ENCODE measurements at regions not wholly inside any gene's neighbourhood (a gene's known extent, or its start where the extent isn't known, plus 50 kb on each side); places are given as distances from the start of the nearest gene placed in this dataset.

- no peak for DNase-seq (ENCODE audit: low read depth, low spot score)
- dilution Hi-C loops (cut with MboI; ENCODE audit: extremely low pct_ligation_motif_present, low sequenced_read_pairs) = no loop called here
- Histone ChIP-seq H4K20me1 (ENCODE audit: control insufficient read depth, extremely low read depth, insufficient read depth, low read length) (no peaks in the 10 kb centered on the region), H3K27ac (ENCODE audit: control insufficient read depth, insufficient read depth, low read length) (no peak overlapping the region), H2AFZ (ENCODE audit: control insufficient read depth, low read length) (no peak overlapping the region), H3K79me2 (ENCODE audit: control insufficient read depth, insufficient read depth, low read length) (no peaks in the 10 kb centered on the region), H3K9me3 (ENCODE audit: control insufficient read depth, low read depth, low read length) (peaks cover 5% of the 10 kb centered on the region), H3K27me3 (ENCODE audit: control insufficient read depth, extremely low read depth, insufficient read depth, low read length) (peaks cover 13% of the 10 kb centered on the region), H3K9ac (ENCODE audit: control insufficient read depth, extremely low read depth, insufficient read depth, low read length) (no peak overlapping the region), H3K36me3 (ENCODE audit: control insufficient read depth in 2 of 2, extremely low read depth in 1 of 2, insufficient read depth in 2 of 2, low read length in 2 of 2) (no peaks in the 10 kb centered on the region), H3K4me2 (ENCODE audit: control insufficient read depth, extremely low read depth, insufficient read depth, low read depth, low read length) (no peak overlapping the region), H3K9me1 (ENCODE audit: control insufficient read depth, extremely low read depth, insufficient read depth, low read length) (no peaks in the 10 kb centered on the region), H3K4me1 (ENCODE audit: control insufficient read depth, extremely low read depth, insufficient read depth, low read length) (no peaks in the 10 kb centered on the region), H3K4me3 (ENCODE audit: control insufficient read depth in 2 of 3, extremely low read depth in 1 of 3, insufficient read depth in 2 of 3, low read depth in 1 of 3, low read length in 3 of 3) (no peak overlapping the region)
- TF ChIP-seq CTCF (optimal IDR thresholded peaks at IDR 0.05 in 1 of 3, IDR thresholded peaks at IDR 0.05 in 1 of 3, conservative IDR thresholded peaks at IDR 0.05 in 1 of 3; ENCODE audit: extremely low read depth in 1 of 3, insufficient read depth in 2 of 3, low read length in 3 of 3) (no peak), EZH2 (IDR thresholded peaks at IDR 0.05; ENCODE audit: low read length) (no peak)
- no peak for FAIRE-seq
Measured at GRCh38 chr12:124094188-124094587, 121.2 kb downstream of the ZNF664 start.

GRCh38 chr12:124094733-124095132, 121.7 kb downstream of the ZNF664 start:
- Histone ChIP-seq H3K9me3 (ENCODE audit: control insufficient read depth, low read depth, low read length) (peaks cover 5% of the 10 kb centered on the region), H4K20me1 (ENCODE audit: control insufficient read depth, extremely low read depth, insufficient read depth, low read length) (no peaks in the 10 kb centered on the region), H3K36me3 (ENCODE audit: control insufficient read depth in 2 of 2, extremely low read depth in 1 of 2, insufficient read depth in 2 of 2, low read length in 2 of 2) (no peaks in the 10 kb centered on the region), H3K4me2 (ENCODE audit: control insufficient read depth, extremely low read depth, insufficient read depth, low read depth, low read length) (no peak overlapping the region), H3K9me1 (ENCODE audit: control insufficient read depth, extremely low read depth, insufficient read depth, low read length) (no peaks in the 10 kb centered on the region), H3K27ac (ENCODE audit: control insufficient read depth, insufficient read depth, low read length) (no peak overlapping the region), H3K4me1 (ENCODE audit: control insufficient read depth, extremely low read depth, insufficient read depth, low read length) (no peaks in the 10 kb centered on the region), H3K79me2 (ENCODE audit: control insufficient read depth, insufficient read depth, low read length) (no peaks in the 10 kb centered on the region), H2AFZ (ENCODE audit: control insufficient read depth, low read length) (no peak overlapping the region), H3K4me3 (ENCODE audit: control insufficient read depth in 2 of 3, extremely low read depth in 1 of 3, insufficient read depth in 2 of 3, low read depth in 1 of 3, low read length in 3 of 3) (no peak overlapping the region), H3K9ac (ENCODE audit: control insufficient read depth, extremely low read depth, insufficient read depth, low read length) (no peak overlapping the region), H3K27me3 (ENCODE audit: control insufficient read depth, extremely low read depth, insufficient read depth, low read length) (peaks cover 13% of the 10 kb centered on the region)
- FAIRE-seq (no peak), DNase-seq (ENCODE audit: low read depth, low spot score) (no peak)
- dilution Hi-C loops (cut with MboI; ENCODE audit: extremely low pct_ligation_motif_present, low sequenced_read_pairs) = no loop called here
- TF ChIP-seq CTCF (optimal IDR thresholded peaks at IDR 0.05 in 1 of 3, IDR thresholded peaks at IDR 0.05 in 1 of 3, conservative IDR thresholded peaks at IDR 0.05 in 1 of 3; ENCODE audit: extremely low read depth in 1 of 3, insufficient read depth in 2 of 3, low read length in 3 of 3) = no peak
- TF ChIP-seq EZH2 (IDR thresholded peaks at IDR 0.05; ENCODE audit: low read length) = no peak

Measured in keratinocyte (primary cell).